DMS 273 (cell line): ENCODE measurements at regions not wholly inside any gene's neighbourhood (a gene's known extent, or its start where the extent isn't known, plus 50 kb on each side); places are given as distances from the start of the nearest gene placed in this dataset.

Experiments used
- DNase-seq: peaks from one replicate; lab custom pipeline; 2025; ENCODE audit not compliant: unreplicated experiment; lab: John Stamatoyannopoulos, UW

DNA sequence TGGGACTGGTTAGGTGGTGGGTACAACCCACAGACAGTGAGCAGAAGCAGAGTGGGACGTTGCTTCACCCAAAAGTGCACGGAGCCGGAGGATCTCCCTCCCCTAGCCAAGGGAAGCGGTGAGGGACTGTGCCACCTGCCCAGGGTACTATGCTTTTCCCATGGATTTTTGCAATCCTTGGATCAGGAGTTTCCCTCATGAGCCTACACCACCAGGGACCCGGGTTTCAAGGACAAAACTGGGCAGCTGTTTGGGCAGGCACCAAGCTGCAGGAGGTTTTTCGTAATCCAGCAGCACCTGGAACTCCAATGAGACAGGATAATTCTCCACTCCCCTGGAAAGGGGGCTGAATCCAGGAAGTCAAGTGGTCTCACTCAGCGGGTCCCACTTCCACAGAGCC is 209.1 kb upstream of the CXCL12 start:
- DNase-seq, result no peak

DNA sequence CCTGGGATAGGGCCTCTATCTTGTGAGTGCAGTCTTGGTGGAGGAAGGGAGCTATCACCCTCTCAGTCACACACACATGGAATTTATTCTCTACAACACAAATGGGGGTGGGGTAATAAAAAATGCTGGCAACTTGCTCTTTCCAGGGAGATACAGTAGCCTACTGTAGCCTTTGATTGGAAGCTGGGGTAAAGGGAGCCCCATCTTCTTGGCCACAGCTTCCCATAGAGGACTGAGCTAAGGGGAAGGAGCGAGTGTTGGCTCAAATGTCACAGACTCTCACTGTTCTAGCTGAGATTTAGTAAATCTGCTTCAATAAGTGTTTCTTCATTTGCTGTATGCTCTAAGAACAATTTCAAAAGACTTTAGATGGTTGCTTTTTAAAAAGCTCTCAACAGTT is 222.2 kb upstream of the CXCL12 start:
- no peak for DNase-seq

DNA sequence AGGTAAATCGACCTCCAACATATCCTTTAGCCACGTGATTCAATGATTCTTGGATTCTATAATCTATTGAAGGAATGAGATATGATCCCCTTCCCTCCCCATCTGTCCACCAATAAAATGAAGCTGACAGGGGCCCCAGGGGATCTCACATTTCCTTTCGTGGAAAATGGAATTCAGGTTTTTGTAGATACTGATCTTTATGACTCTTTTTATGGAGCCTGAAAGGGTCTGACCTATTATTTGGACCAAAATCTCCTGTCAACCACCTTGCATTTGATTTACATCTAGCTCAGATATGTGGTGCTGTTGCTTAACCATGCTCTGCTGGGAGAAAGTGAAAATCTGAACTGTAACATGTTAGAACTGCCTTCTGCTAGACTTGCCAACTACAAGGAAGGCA is 234.0 kb upstream of the CXCL12 start:
- peak; percentile 20 for DNase-seq

DNA sequence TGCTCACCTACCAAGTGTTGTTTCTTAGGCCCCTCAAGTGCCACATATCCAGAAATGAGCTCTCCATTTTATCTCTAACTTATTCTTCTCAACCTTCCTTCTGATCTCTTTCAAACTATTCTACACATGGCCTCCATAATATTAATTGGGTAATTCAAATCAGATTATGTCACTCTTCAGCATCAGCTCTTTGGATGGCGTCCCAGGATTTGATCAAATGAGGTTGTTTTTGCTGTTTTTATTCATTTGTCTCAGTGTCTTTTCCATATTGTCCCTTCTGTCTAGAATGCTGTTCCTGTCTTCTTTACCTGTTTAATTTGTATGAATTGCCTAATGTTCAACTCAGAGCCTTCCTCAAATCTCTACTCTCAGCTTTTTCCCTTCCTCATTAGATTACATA is 234.6 kb upstream of the CXCL12 start:
- DNase-seq, result no peak

DNA sequence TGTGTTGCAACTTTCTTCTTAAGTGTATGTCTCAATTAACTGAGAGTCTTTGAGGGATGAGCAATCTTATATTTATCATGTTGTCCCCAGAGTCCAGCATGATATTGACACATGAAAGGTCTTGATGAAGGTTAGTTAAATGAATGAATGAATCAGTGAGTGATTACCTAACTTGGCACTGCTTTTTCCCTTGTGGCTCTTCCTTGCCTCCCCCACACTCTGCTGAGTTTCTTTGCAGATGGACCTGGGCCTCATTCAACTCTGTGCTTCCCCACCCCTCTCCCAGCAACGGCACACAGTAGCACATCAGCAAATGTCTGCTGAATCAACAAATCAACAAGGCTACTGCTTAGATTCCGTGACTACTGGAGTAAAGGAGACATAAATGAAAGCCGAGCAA is 235.1 kb upstream of the CXCL12 start:
- DNase-seq, result peak; percentile 0

DNA sequence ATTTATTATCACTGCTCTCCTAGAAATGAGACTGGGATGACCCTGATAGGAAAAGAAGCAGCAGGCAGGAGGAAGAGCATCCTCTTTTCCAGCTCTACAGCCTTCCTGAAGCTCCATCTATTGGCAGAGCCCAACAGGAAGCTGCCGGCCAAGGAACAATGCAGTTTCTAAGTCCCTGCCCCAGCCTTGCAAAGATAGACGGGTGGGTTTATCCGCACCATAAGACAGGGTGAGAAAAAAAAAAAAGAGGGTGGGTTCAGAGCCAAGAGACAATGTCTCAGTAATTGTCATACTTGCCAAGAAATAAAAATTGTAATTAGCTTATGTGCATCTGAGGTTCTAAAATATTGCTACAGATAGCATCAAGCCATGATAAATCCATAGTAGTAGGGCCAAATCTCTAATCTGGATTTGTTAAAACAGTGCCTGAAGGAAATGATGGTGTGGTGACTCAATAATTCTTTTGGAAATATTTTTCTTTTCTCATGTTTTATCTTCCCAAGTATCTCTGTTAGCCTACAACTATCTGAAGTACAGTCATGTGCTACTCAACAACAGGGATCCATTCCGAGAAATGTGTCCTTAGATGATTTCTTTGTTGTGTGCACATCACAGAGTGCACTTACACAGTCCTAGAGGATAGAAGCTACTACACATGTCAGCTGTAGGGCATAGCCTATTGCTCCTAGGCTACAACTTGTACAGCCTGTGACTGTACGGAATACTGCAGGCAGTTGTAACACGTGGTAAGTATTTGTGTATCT is 242.9 kb upstream of the CXCL12 start:
- DNase-seq, result no peak

DNA sequence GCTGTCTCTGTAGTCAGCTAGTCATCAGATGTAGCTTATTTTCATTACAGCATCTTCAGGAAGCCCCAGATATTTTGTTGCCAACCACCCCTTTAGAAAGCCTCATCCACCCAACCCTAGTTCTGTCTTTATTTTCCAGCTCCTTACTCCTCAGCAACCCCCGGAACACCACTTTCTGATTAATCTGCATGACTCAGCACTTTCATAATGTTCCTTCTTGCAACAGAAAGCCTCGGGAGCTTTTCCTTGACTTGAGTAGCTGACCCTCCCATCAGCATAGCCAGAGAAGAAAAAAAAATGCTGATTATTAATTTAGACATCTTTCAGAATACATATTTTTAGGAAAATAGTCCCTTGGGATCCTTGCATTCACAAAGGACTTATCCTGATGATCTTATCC is 244.0 kb upstream of the CXCL12 start:
- DNase-seq, result peak; percentile 1

DNA sequence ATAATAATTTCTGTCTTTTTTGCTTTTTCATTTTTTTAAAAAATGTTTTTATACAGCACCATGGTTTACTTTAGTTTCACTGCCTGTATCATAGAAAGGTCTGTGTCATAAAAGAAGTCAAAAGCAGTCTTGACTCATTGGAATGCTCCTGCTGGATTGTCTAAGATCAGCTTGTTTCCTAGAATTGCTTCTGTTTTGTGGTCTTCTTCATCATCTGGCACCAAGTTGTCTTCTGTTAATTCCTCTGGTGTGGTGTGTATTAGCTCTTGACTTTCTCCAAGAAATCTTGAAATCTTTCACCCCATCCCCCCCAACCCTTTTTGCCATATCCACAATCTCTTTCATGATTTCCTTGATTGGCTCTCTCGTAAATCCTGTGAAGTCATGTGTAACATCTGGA is 250.3 kb upstream of the CXCL12 start:
- no peak for DNase-seq

DNA sequence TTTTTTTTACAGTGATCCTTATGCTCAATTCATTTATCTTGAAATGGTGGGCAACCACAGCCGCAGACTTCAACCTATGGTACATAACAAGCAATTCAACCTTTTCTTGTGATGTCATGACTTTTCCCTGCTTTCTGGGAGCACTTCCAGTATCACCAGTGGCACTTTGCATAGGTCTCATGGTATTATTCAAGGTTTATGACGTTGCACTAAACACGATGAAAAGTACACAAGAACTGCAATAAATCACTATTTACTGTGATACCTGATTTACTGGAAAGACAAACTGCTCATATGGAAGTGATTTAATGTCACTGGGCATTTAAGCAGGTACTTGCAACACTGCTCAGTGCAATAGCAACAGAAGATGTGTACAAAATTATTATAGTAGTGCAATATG is 251.7 kb upstream of the CXCL12 start:
- no peak for DNase-seq

DNA sequence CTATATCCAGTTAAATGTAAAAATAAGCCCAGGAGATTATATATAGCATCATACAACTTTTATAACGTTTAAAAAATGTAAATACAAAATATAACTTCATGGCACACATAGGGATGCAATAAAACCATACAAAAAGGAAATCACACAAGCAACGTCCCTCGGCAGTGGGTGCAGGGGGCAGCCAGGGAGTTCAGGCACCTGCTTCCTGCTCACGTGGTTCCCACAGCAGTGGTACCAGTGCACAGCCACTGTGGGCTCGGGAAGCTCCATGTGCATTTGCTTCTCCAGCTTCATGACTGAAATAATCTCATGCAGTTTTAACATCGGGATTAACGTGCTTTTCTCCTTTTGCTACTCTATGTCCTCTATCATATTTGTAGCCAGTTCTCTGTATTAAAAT is 255.5 kb upstream of the CXCL12 start:
- DNase-seq, result no peak

DNA sequence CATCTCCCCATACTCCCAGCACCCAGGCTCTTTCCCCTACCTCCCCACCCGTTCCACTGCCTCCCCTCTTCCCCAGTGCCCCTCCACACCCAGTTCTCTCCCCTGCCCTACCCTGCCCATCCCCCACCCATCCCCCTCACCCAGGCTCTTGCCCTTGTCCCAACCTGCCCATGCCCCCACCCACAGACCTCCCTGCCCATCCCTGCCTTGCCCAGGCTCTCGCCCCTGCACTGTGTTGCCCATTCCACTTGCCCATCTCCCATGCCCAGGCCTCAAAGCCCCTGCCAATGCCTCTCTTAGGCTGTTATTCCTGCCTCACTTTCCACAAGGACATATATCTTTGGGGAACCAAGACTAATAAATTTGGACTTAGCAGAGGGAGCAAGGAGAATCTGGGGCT is 262.6 kb upstream of the CXCL12 start:
- no peak for DNase-seq

DNA sequence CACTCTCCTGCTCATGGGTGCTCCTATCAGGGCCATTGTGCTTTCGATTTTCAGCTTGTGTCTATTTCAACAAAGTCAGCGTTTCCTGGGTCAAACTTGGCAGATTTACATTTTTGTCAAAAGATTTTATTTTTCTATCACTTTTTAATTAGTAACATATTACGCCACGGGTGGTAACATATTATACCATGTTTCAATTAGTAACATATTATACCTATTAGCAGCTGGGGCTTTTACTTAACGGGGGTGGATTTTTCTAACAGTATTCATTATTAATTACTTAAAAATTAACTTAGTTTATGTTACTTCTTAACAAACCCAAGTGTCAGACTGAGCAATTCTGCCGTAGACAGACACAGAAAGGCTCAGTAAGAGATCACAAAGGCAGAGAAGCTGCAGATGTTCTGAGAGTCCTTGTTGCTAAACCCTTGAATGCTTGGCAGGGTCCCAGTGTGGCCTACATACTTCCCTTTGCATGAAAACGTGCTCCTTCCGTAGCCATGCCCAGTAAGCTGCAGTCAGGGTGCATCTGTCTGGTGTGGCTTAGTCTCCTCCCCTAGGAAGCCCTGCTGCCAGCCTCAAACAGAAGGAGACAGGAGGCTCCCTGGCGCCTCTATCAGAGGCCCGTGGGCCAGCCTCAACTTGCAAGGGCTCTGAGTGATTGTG is 263.1 kb upstream of the CXCL12 start:
- DNase-seq, result peak; percentile 91

DNA sequence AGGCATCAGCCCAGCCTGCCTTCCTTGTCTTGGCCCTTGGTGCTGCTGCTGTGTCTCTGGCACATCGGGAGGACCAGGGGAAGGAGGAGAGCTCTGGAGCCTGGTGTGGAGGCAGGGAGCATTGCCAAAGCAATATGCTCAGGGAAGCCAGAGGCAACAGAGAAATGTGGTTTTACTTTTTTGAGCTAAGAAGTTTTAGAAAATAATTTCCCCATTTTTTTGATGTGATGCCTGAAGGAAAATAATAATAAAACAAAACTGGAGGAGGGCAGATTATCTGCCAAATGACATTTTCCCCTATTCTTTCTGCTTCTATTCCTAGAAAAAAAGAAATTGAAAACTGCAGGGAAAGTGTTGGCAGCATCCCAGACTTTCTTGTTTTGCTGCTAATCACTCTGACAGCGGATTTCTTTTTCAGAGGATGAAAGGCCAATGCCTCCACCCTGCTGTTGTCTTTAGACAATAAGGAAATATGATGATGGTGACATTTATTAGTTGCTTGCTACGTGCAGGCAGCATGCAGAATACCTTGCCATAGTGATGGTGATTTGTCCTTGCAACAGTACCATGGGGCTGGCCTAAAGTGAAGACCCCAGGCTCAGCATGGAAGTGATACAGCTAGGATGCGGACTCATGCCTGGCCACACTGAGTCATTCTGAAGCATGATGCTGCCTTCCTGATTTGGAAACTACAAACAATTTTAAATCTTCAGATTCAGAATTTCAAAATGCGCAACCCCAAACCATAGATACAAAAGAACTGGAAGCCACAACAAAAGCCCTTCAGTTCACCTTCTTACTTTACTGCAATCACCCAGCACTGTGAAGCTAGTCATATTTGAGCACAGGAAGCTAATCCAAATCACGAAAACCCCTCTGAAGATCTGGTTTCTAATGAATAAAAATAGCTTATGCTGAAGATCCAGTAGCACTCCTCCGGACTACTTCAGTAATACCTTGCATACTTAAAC is 260.2 kb upstream of the TMEM72 start:
- DNase-seq, result peak; percentile 60

DNA sequence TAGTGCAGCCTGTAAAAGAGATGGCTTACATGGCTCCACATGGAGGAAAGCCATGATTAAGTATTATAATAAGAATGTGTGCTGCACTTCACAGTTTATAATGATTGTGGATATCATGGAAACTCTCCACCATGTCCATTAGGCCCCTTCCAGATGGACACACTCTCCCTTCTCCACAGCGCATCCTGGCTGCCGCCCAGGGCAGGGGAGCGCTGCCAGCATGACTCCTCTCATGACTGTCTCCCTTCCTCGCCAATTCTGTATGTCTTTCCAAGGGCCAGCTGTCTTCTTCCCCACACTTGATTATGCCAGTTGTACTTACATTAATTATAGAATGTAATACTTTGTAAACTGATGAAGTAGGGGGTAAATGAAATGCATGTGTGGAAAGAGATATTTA is 259.3 kb upstream of the TMEM72 start:
- DNase-seq, result peak; percentile 82

DNA sequence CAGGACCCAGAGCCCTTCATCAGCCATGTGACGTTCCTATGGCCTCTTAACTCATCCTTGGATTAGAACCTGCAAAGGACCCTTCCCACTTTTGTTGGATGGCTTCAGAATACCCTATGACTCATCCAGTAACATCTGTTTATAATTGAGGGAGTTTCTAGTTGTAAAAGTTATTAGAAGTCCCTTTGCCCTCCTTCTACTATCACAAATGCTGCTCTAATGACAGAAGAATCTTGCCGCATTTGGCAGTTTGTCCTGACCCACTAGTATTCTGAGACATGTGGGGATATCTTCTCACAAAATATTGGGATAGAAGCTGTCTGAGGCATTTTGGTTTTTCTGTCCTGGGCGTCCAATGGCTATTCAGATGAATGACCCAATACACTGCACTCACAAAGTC is 251.8 kb upstream of the TMEM72 start:
- DNase-seq, result no peak

DNA sequence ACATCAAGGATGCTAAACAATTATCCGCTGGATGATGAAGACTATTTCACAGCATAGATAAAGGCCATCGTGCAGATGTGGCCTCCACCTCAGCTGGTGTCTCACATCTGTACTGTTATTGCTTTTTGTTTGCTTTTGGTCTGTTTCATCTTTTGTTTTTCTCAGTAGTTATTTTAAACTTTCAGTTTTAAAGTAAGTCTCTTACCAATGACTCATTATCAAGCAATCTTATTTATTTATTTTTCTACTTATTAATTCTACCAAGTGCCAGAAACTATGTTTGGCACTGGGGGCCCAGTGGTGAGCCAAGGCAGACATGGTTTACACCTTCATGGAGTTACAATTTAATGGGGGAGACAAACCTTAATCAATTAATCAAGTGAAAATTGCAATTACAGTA is 250.9 kb upstream of the TMEM72 start:
- no peak for DNase-seq

DNA sequence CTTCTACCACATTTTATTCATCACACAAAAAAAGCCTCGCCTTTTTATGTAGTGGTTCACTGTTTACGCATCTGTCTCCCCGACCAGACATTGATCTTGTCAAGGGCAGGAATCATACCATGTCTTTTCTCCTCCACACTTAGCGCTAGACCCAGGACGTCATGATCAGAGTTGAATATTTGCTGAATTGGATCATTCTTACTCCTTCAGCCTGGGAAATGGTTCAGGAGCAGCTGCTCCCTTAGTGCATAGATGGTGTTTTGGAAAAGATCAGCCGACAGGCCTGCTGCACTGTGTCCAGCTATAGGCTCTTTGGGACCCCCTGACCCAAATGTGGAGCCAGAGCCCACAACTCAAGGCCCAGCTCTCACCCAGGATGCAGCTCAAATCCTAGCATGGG is 249.1 kb upstream of the TMEM72 start:
- no peak for DNase-seq

DNA sequence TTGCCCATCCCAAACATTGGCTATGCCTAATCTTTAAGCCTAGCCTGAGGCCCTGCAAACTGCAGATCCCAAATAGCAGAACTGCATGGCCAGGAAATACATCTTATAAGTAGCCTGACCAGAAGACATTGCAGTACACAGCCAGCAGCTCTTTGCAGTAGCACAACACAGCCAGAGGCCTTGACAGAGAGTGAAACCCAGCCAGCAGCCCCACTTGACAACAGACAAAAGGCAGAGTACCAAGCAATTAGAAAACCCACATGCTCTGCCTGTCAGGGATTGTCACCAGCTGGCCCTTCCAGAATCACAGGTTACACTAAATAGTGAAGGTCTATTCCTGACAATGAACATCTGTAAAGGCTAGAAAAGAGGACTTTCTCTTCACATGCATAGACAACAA is 242.8 kb upstream of the TMEM72 start:
- no peak for DNase-seq

DNA sequence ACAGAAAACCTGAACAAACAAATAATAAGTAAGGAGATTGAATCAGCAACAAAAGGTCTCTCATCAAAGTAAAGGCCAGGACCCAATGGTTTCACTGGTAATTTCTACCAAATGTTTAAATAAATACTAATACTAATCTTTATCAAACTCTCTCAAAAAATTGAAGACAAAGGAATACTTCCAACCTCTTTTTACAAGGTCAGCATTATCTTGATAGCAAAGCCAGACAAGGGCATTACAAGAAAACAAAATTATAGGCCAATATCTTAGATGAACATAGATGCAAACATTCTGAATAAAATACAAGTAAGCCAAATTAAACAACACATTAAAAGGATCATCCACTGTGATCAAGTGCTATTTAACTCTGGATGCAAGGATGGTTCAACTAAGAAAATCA is 239.8 kb upstream of the TMEM72 start:
- DNase-seq, result no peak

DNA sequence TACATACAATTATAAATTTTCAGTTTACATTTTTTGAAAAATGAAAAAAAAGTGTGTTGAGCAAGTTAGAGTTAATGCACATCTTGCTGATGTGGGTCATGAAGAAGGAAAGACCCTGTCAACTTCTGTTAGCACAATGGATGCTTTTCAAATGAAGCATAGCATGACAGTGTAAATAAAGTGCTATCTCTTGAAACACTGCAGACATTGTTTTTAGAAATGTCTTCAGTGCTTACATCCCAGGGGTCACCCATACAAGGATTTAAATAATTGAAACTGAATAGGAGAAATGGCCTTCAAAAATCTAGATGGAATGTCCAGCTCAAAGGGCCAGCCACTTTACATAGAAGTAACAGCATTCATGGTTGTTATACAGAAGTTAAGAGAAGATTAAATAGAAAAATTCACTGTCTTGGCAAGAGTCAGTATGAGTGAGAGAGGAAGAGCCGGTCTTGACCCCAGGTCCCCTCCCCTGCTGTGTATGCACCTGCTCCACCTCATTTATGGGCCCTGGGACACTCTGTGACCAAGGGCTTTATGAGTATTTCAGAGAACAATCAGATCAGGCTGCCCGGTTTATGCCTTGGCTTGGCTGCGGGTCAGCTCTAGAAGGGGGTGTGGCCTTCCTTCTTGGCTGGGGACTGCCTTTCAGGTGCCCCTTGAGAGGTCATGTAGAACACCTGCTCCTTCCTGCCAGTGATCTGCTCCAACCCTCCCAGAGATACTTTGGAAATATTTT is 237.7 kb upstream of the TMEM72 start:
- DNase-seq, result no peak
